H1 (cell line): ENCODE measurements at regions not wholly inside any gene's neighbourhood (a gene's known extent, or its start where the extent isn't known, plus 50 kb on each side); places are given as distances from the start of the nearest gene placed in this dataset.

ENCODE experiments used
- CTCF ChIA-PET: fragments of 300-600 bp; sonication (Branson Sonifier 250); formaldehyde crosslinking; loops from one replicate; lab custom pipeline; 2021; ENCODE audit not compliant: partially characterized antibody; lab: Charles Lee
- POLR2A ChIA-PET: fragments of 300-600 bp; sonication (Branson Sonifier 250); formaldehyde crosslinking; loops from one replicate; lab custom pipeline; 2021; ENCODE audit warnings: inconsistent platforms; ENCODE audit not compliant: partially characterized antibody; lab: Charles Lee
- DNase-seq, 2 experiments: peaks; one replicate each; pipeline versions ENCODE4 v3.0.0 to v3.0.0-alpha.2; 2010 to 2022; ENCODE audit warnings: low spot score in 2 of 2, low read depth in 1 of 2, mixed read lengths in 1 of 2
- FAIRE-seq: peaks from 2 replicates; lab custom pipeline; 2011; peaks lifted over from hg19 to GRCh38; lab: Jason Lieb, UNC
- H2AFZ ChIP-seq: 2 replicates; pipeline ENCODE4 v1.8.1; 2012; ENCODE audit warnings: low read length, inconsistent platforms
- H2AK5ac ChIP-seq: 2 replicates; pipeline ENCODE4 v1.6.1; 2013; ENCODE audit warnings: low read depth, low read length
- H2BK120ac ChIP-seq: replicated peaks from 2 replicates; pipeline ENCODE3; 2013; ENCODE audit warnings: low read depth, low read length, inconsistent platforms
- H2BK12ac ChIP-seq: 2 replicates; pipeline ENCODE4 v1.6.1; 2013; ENCODE audit warnings: low read depth, low read length
- H2BK15ac ChIP-seq: 2 replicates; pipeline ENCODE4 v1.6.1; 2013; ENCODE audit warnings: low read length
- H2BK20ac ChIP-seq: 2 replicates; pipeline ENCODE4 v1.6.1; 2013; ENCODE audit warnings: low read length
- H2BK5ac ChIP-seq: 2 replicates; pipeline ENCODE4 v1.6.1; 2013; ENCODE audit warnings: low read depth, low read length
- H3K14ac ChIP-seq: 2 replicates; pipeline ENCODE4 v1.6.1; 2013; ENCODE audit warnings: inconsistent platforms; ENCODE audit not compliant: insufficient read length
- H3K18ac ChIP-seq: 2 replicates; pipeline ENCODE4 v1.6.1; 2013; ENCODE audit warnings: low read length; ENCODE audit errors: extremely low read depth
- H3K23ac ChIP-seq: 2 replicates; pipeline ENCODE4 v1.6.1; 2013; ENCODE audit warnings: inconsistent platforms; ENCODE audit not compliant: insufficient read length
- H3K23me2 ChIP-seq: 2 replicates; pipeline ENCODE4 v1.6.1; 2013; ENCODE audit warnings: low read depth, low read length
- H3K27ac ChIP-seq: 2 replicates; pipeline ENCODE4 v1.6.1; 2011; ENCODE audit warnings: low read depth, low read length, inconsistent platforms
- H3K27me3 ChIP-seq, 4 experiments: replicated peaks in 1 of 4; 1 replicate in 1 of 4; 2 replicates in 3 of 4; pipeline versions ENCODE4 v1.6.1 to v1.8.1; 2011 to 2013; ENCODE audit warnings: low read length in 3 of 4, mild to moderate bottlenecking in 3 of 4, inconsistent platforms in 2 of 4, mixed read lengths in 2 of 4, moderate library complexity in 1 of 4; ENCODE audit not compliant: control insufficient read depth in 3 of 4, insufficient read depth in 3 of 4; ENCODE audit errors: extremely low read depth in 1 of 4
- H3K36me3 ChIP-seq, 4 experiments: 2 replicates each; pipeline versions ENCODE4 v1.6.1 to v1.8.1; 2011 to 2013; ENCODE audit warnings: mild to moderate bottlenecking in 4 of 4, low read length in 3 of 4, moderate library complexity in 2 of 4, control low read depth in 1 of 4, inconsistent platforms in 1 of 4; ENCODE audit not compliant: insufficient read depth in 4 of 4, control insufficient read depth in 2 of 4
- H3K4ac ChIP-seq: replicated peaks from 2 replicates; pipeline ENCODE3; 2013; ENCODE audit warnings: low read length, low read depth, mixed read lengths, inconsistent platforms; ENCODE audit not compliant: insufficient read length
- H3K4me1 ChIP-seq, 4 experiments: replicated peaks in 1 of 4; 1 replicate in 1 of 4; 2 replicates in 3 of 4; pipeline versions ENCODE4 v1.6.1 to v1.8.1; 2011 to 2013; ENCODE audit warnings: low read length in 3 of 4, inconsistent platforms in 2 of 4, mixed read lengths in 1 of 4; ENCODE audit not compliant: insufficient read depth in 4 of 4, control insufficient read depth in 3 of 4
- H3K4me2 ChIP-seq, 2 experiments: 2 replicates each; pipeline versions ENCODE4 v1.6.1 to v1.8.1; 2011 to 2013; ENCODE audit warnings: low read depth in 2 of 2, low read length in 2 of 2, control low read depth in 1 of 2, inconsistent platforms in 1 of 2, mild to moderate bottlenecking in 1 of 2; ENCODE audit not compliant: insufficient read depth in 1 of 2
- H3K4me3 ChIP-seq, 4 experiments: fragments of 200-600, 300-600 bp in 1 of 4; sonication (generic), shearing (Covaris generic), sonication (Bioruptor Twin) in 1 of 4; 2 replicates each; pipeline versions ENCODE4 v1.5.1 to v1.8.1; 2011 to 2016; ENCODE audit warnings: low read length in 4 of 4, low read depth in 3 of 4, control low read depth in 2 of 4, inconsistent platforms in 2 of 4, mild to moderate bottlenecking in 2 of 4, mixed read lengths in 1 of 4, moderate library complexity in 1 of 4; ENCODE audit not compliant: insufficient read depth in 2 of 4; ENCODE audit errors: extremely low read depth in 1 of 4
- H3K56ac ChIP-seq: replicated peaks from 2 replicates; pipeline ENCODE3; 2013; ENCODE audit warnings: low read depth, mild to moderate bottlenecking, mixed read lengths, low read length, inconsistent platforms; ENCODE audit not compliant: insufficient read length
- H3K79me1 ChIP-seq: 2 replicates; pipeline ENCODE4 v1.6.1; 2013; ENCODE audit warnings: low read depth, low read length, control low read depth
- H3K79me2 ChIP-seq, 2 experiments: 2 replicates each; pipeline versions ENCODE4 v1.6.1 to v1.8.1; 2012 to 2013; ENCODE audit warnings: low read length in 2 of 2, mild to moderate bottlenecking in 2 of 2, inconsistent platforms in 1 of 2; ENCODE audit not compliant: insufficient read depth in 2 of 2, control insufficient read depth in 1 of 2
- H3K9ac ChIP-seq, 4 experiments: replicated peaks in 1 of 4; 1 replicate in 1 of 4; 2 replicates in 3 of 4; pipeline versions ENCODE4 v1.6.1 to v1.8.1; 2011 to 2013; ENCODE audit warnings: low read depth in 3 of 4, low read length in 3 of 4, control low read depth in 2 of 4, mild to moderate bottlenecking in 2 of 4, moderate library complexity in 2 of 4, inconsistent platforms in 1 of 4; ENCODE audit errors: extremely low read depth in 1 of 4
- H3K9me3 ChIP-seq, 2 experiments: 2 replicates each; pipeline versions ENCODE4 v1.6.1 to v1.8.1; 2012 to 2013; ENCODE audit warnings: mild to moderate bottlenecking in 2 of 2, moderate library complexity in 2 of 2, control low read depth in 1 of 2, inconsistent platforms in 1 of 2, low read depth in 1 of 2, low read length in 1 of 2, mixed read lengths in 1 of 2; ENCODE audit not compliant: insufficient read depth in 2 of 2
- H4K20me1 ChIP-seq, 2 experiments: replicated peaks in 1 of 2; 2 replicates each; pipeline versions ENCODE3 to v1.8.1; 2011 to 2013; ENCODE audit warnings: inconsistent platforms in 2 of 2, low read length in 2 of 2, mild to moderate bottlenecking in 1 of 2; ENCODE audit not compliant: insufficient read depth in 2 of 2, control insufficient read depth in 1 of 2
- H4K5ac ChIP-seq: 2 replicates; pipeline ENCODE4 v1.6.1; 2013; ENCODE audit warnings: low read length, low read depth, mixed read lengths, inconsistent platforms; ENCODE audit not compliant: insufficient read length
- H4K8ac ChIP-seq: 2 replicates; pipeline ENCODE4 v1.8.0; 2013; ENCODE audit warnings: mild to moderate bottlenecking, moderate library complexity, low read length, inconsistent platforms; ENCODE audit not compliant: insufficient read depth; ENCODE audit errors: extremely low read depth
- H4K91ac ChIP-seq: replicated peaks from 2 replicates; pipeline ENCODE3; 2013; ENCODE audit warnings: low read length, mixed read lengths, inconsistent platforms; ENCODE audit not compliant: insufficient read length
- KDM1A ChIP-seq: fragments of 200-600, 300-600 bp; sonication (generic); IDR thresholded peaks from 2 replicates; pipeline ENCODE4 v1.7.1; 2016; ENCODE audit warnings: mild to moderate bottlenecking, low read length, borderline replicate concordance
- NANOG ChIP-seq: IDR thresholded peaks from 2 replicates; pipeline ENCODE4 v1.6.1; 2011; ENCODE audit warnings: low read length, low read depth, mild to moderate bottlenecking, inconsistent platforms; ENCODE audit not compliant: insufficient read depth, poor library complexity, severe bottlenecking
- NRF1 ChIP-seq: IDR thresholded peaks from 2 replicates; pipeline ENCODE4 v1.6.1; 2011; ENCODE audit warnings: mild to moderate bottlenecking, low read depth, low read length, improper control_type of control experiment
- SAP30 ChIP-seq: fragments of 300-600 bp; sonication (generic); IDR thresholded peaks from 2 replicates; pipeline ENCODE4 v1.7.1; 2012; ENCODE audit warnings: low read length, moderate library complexity, mild to moderate bottlenecking, inconsistent platforms; ENCODE audit not compliant: insufficient read depth, insufficient replicate concordance
- SIRT6 ChIP-seq: IDR thresholded peaks from one replicate; pipeline ENCODE4 v1.7.1; 2012; ENCODE audit warnings: low read length, inconsistent platforms
- SUZ12 ChIP-seq: fragments of 200-600 bp; sonication (generic); IDR thresholded peaks from 2 replicates; pipeline ENCODE4 v1.6.1; 2012; ENCODE audit warnings: mild to moderate bottlenecking, inconsistent platforms, low read length, moderate library complexity, mixed read lengths
- TAF7 ChIP-seq: optimal IDR thresholded peaks from 2 replicates; pipeline ENCODE3; 2011; ENCODE audit warnings: low read depth, mild to moderate bottlenecking, inconsistent platforms, low read length, moderate library complexity, borderline replicate concordance
- TBP ChIP-seq: IDR thresholded peaks from 2 replicates; pipeline ENCODE4 v1.6.1; 2011; ENCODE audit warnings: low read depth, low read length, improper control_type of control experiment
- USF2 ChIP-seq: IDR thresholded peaks from 2 replicates; pipeline ENCODE4 v1.6.1; 2011; ENCODE audit warnings: low read length, improper control_type of control experiment
- ZNF274 ChIP-seq: IDR thresholded peaks from 2 replicates; pipeline ENCODE4 v1.7.0; 2012; ENCODE audit warnings: low read length, borderline replicate concordance; ENCODE audit errors: extremely low read depth
- WGBS, 2 experiments: shearing (Covaris generic) in 1 of 2; methylation state at CpG; one replicate each; pipeline versions ENCODE4 v1.1.6 to v1.1.7; 2013 to 2015; ENCODE audit warnings: low lambda C conversion rate in 2 of 2, mixed read lengths in 2 of 2, inconsistent platforms in 1 of 2, low coverage in 1 of 2, missing lambda C conversion rate in 1 of 2; ENCODE audit not compliant: insufficient replicate concordance in 2 of 2, insufficient coverage in 1 of 2, insufficient read length in 1 of 2; ENCODE audit errors: extremely low coverage in 1 of 2, missing lambda C conversion rate in 1 of 2; 5-methylcytosine and 5-hydroxymethylcytosine counted together

- Histone ChIP-seq H3K23ac (no peak overlapping the region), H4K5ac (no peak overlapping the region), H3K4me2 (no peak overlapping the region), H4K20me1 (no peaks in the 10 kb centered on the region), H3K79me1 (no peaks in the 10 kb centered on the region), H2BK12ac (no peak overlapping the region), H2AK5ac (no peak overlapping the region), H3K27ac (no peak overlapping the region), H2BK20ac (no peak overlapping the region), H3K4me3 (no peak overlapping the region), H4K8ac (no peak overlapping the region), H2BK15ac (no peak overlapping the region), H3K79me2 (no peaks in the 10 kb centered on the region), H2BK5ac (no peak overlapping the region), H3K4ac (no peak overlapping the region), H3K23me2 (no peaks in the 10 kb centered on the region), H3K36me3 (no peaks in the 10 kb centered on the region), H3K4me1 (peaks cover 0 to 3% (median 1%) of the 10 kb centered on the region in 4 experiments; a peak in 3 of 7 replicates), H3K14ac (no peak overlapping the region), H4K91ac (no peak overlapping the region), H2AFZ (no peak overlapping the region), H3K56ac (no peak overlapping the region), H3K9me3 (no peaks in the 10 kb centered on the region), H2BK120ac (no peak overlapping the region), H3K27me3 (no peaks in the 10 kb centered on the region), H3K9ac (no peak overlapping the region), H3K18ac (no peak overlapping the region)
- ChIA-PET POLR2A (interaction anchor here (0.6 kb wide), 1 partner anchor 26 kb away, joined by 4 read pairs; no protein-coding TSS in a partner anchor), CTCF (interaction anchor here (1.9 kb wide), 1 partner anchor 28 kb away, joined by 4 read pairs; no protein-coding TSS in a partner anchor)
- FAIRE-seq (no peak), DNase-seq (no peak)
- 69% methylated on average over 2 of the region's 2 CpGs; no CpG with 5 or more reads in 1 of the 2 experiments for WGBS, 2 experiments
- TF ChIP-seq SAP30 (no peak), NANOG (no peak), NRF1 (no peak), SUZ12 (no peak), ZNF274 (no peak), TBP (no peak), USF2 (no peak), SIRT6 (no peak), TAF7 (no peak), KDM1A (no peak)
Observed at GRCh38 chr1:226487921-226488320, 60.6 kb upstream of the STUM start.
